PC-3 (cell line): ENCODE measurements at regions not wholly inside any gene's neighbourhood (a gene's known extent, or its start where the extent isn't known, plus 50 kb on each side); places are given as distances from the start of the nearest gene placed in this dataset.

ENCODE experiments used
- ATAC-seq: fragments of 200-7000 bp; cut with Tn5 transposase; 2 replicates; pipeline ENCODE4 v1.9.1; 2020; ENCODE audit warnings: mild to moderate bottlenecking, moderate library complexity
- BruUV-seq: library from RNA; stranded (reverse); fragments of 400-500 nt; replicated peaks from 2 replicates; lab custom pipeline; 2021; lab: Mats Ljungman, UMichigan
- CTCF ChIA-PET: fragments of 300-600 bp; sonication (Branson Sonifier 250); formaldehyde crosslinking; loops from one replicate; lab custom pipeline; 2022; ENCODE audit warnings: antibody characterized with exemption; lab: Charles Lee
- POLR2A ChIA-PET: fragments of 300-600 bp; sonication (Branson Sonifier 250); formaldehyde crosslinking; loops from one replicate; lab custom pipeline; 2022; ENCODE audit warnings: antibody characterized with exemption; ENCODE audit not compliant: unreplicated experiment; lab: Charles Lee
- DNase-seq: peaks from one replicate; pipeline ENCODE4 v3.0.0-alpha.2; 2015
- H2AFZ ChIP-seq: fragments of 300-600 bp; sonication (generic); 2 replicates; pipeline ENCODE4 v1.6.0; 2016; ENCODE audit warnings: antibody characterized with exemption, low read length
- H3F3A ChIP-seq: fragments of 300-600 bp; sonication (generic); one replicate; pipeline ENCODE4 v1.6.0; 2017; ENCODE audit warnings: antibody characterized with exemption, low read length, control low read depth, mild to moderate bottlenecking; ENCODE audit not compliant: unreplicated experiment
- H3K27ac ChIP-seq: fragments of 300-600 bp; sonication (generic); 2 replicates; pipeline ENCODE4 v1.5.1; 2016; ENCODE audit warnings: mild to moderate bottlenecking, low read length
- H3K27me3 ChIP-seq: fragments of 300-600 bp; sonication (generic); 2 replicates; pipeline ENCODE4 v1.6.1; 2016; ENCODE audit warnings: low read length, mixed read lengths
- H3K36me3 ChIP-seq: fragments of 300-600 bp; sonication (generic); 2 replicates; pipeline ENCODE4 v1.6.1; 2016; ENCODE audit warnings: low read depth, mixed run types, low read length, mixed read lengths
- H3K4me1 ChIP-seq: fragments of 300-600 bp; sonication (generic); 2 replicates; pipeline ENCODE4 v1.5.1; 2016; ENCODE audit warnings: low read length; ENCODE audit not compliant: insufficient read depth
- H3K4me2 ChIP-seq: fragments of 300-600 bp; sonication (generic); 2 replicates; pipeline ENCODE4 v1.6.0; 2016; ENCODE audit warnings: low read length
- H3K4me3 ChIP-seq: fragments of 300-600 bp; sonication (generic); 2 replicates; pipeline ENCODE4 v1.5.1; 2016; ENCODE audit warnings: mild to moderate bottlenecking, low read length, mixed read lengths
- H3K79me2 ChIP-seq: fragments of 300-600 bp; sonication (generic); 2 replicates; pipeline ENCODE4 v1.6.1; 2017; ENCODE audit warnings: low read length, mixed read lengths
- H3K9ac ChIP-seq: fragments of 300-600 bp; sonication (generic); 2 replicates; pipeline ENCODE4 v1.6.0; 2016; ENCODE audit warnings: mild to moderate bottlenecking, low read length
- H3K9me2 ChIP-seq: fragments of 300-600 bp; sonication (generic); replicated peaks from 2 replicates; pipeline ENCODE4 v1.6.1; 2016; ENCODE audit warnings: mixed run types, low read length, mixed read lengths
- H3K9me3 ChIP-seq: fragments of 300-600 bp; sonication (generic); 2 replicates; pipeline ENCODE4 v1.6.1; 2016; ENCODE audit warnings: low read length, mixed read lengths
- H4K20me1 ChIP-seq: fragments of 300-600 bp; sonication (generic); 2 replicates; pipeline ENCODE4 v1.6.1; 2016; ENCODE audit warnings: low read length, mixed read lengths
- CTCF ChIP-seq: fragments of 300-600 bp; sonication (generic); conservative IDR thresholded peaks from 2 replicates; pipeline ENCODE4 v1.5.1; 2017; ENCODE audit warnings: antibody characterized with exemption, low read depth, mild to moderate bottlenecking, low read length
- EZH2 ChIP-seq: fragments of 300-600 bp; sonication (generic); IDR thresholded peaks from one replicate; pipeline ENCODE4 v1.6.1; 2017; ENCODE audit warnings: antibody characterized with exemption, mild to moderate bottlenecking, low read length; ENCODE audit not compliant: unreplicated experiment
- EZH2phosphoT487 ChIP-seq: fragments of 300-600 bp; sonication (generic); IDR thresholded peaks from 2 replicates; pipeline ENCODE4 v1.6.1; 2018; ENCODE audit warnings: mild to moderate bottlenecking, antibody characterized with exemption, low read length, borderline replicate concordance
- intact Hi-C: fragments of 100-400 bp; cut with micrococcal nuclease; formaldehyde crosslinking; loops from 2 replicates; pipeline ENCODE4 v1.9.0; 2023

DNA sequence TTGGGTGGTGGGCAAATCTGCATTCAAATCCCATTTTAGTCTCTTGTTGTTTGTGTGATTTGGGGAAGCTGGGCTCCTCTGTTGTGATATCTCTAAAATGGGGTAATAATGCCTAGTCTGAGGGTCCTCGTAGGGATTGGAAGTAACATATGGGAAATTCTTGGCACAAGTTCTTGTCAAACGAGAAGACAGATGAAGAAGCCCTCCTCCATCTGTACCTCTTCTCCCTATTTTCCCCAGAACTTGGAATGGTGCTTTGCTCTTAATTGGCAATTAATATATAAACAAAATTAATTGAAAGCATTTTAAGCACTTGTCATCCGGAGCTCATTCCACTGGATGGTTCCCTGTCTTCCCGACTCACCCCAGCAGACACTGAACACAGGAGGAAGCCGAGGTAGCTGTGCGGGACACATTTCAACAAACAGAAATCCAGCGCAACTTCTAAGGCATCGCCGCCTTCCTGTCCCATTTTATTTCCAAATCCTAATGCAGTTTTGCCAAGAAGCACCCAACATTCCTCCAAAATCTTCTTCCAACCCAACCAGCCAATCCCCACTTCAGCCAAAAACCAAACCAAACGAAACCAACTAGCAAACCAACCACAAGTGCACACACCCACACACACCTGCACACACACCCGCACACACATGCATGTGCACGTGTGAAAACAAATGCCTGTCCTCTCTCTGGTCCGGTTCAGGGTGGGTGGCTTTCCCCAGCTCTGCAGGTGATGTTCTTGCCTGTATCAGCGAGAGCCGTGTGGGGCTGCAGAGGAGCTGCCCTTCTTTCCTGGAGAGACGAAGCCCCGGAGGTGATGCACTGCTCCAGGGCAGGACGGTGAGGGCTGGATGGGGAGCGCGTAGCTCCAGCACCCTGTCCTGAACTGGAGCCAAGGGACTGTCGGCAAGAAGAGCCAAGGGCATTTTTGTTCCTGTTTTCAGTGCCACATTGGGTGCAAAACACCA is 100.8 kb upstream of the B3GAT1 start:
- Histone ChIP-seq H2AFZ (no peak overlapping the region), H4K20me1 (no peaks in the 10 kb centered on the region), H3K27ac (no peak overlapping the region), H3F3A (no peaks in the 10 kb centered on the region), H3K9me2 (no peaks in the 10 kb centered on the region), H3K27me3 (peaks cover 78% of the 10 kb centered on the region), H3K9me3 (no peaks in the 10 kb centered on the region), H3K36me3 (no peaks in the 10 kb centered on the region), H3K79me2 (no peaks in the 10 kb centered on the region), H3K4me1 (no peaks in the 10 kb centered on the region), H3K9ac (no peak overlapping the region), H3K4me3 (no peak overlapping the region), H3K4me2 (no peak overlapping the region)
- BruUV-seq, result no TSS peak
- no peak for ATAC-seq
- intact Hi-C loops, result no loop called here
- DNase-seq, result no peak
- ChIA-PET POLR2A (no interaction called here), CTCF (no interaction called here)
- TF ChIP-seq CTCF (no peak), EZH2 (no peak), EZH2phosphoT487 (no peak)

DNA sequence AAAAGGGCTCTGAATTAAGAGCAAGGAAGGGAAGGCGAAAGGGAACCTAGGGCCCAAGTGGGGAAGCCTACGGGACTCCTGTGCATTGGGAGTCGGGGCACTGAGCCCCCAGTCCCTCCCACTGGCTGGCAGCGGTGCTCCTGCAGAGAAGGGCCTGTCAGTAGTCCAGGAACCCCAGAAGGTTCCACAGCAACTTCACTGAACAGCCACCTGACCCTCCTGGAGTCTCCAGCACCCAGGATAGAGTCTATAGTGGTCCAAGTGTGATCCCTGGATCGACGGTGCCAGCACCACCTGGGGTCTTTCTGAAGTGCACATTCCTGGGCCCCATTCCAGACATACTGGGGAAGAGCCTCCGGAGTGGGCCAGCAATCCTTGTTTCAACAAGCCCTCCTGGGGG is 100.0 kb upstream of the B3GAT1 start:
- TF ChIP-seq EZH2, result no peak
- TF ChIP-seq CTCF, result no peak
- TF ChIP-seq EZH2phosphoT487, result no peak
- Histone ChIP-seq H3K9me2 (no peaks in the 10 kb centered on the region), H3K4me2 (no peak overlapping the region), H3K9ac (no peak overlapping the region), H3K4me1 (no peaks in the 10 kb centered on the region), H2AFZ (no peak overlapping the region), H3K79me2 (no peaks in the 10 kb centered on the region), H3K9me3 (0 out of 2 replicates have a peak, but pooled peaks cover 3% of the 10 kb centered on the region), H3K4me3 (no peak overlapping the region), H3K27me3 (peaks cover 70% of the 10 kb centered on the region), H4K20me1 (no peaks in the 10 kb centered on the region), H3K36me3 (no peaks in the 10 kb centered on the region), H3F3A (no peaks in the 10 kb centered on the region), H3K27ac (no peak overlapping the region)
- no peak for DNase-seq
- intact Hi-C loops, result no loop called here
- BruUV-seq, result no TSS peak
- CTCF ChIA-PET, result no interaction called here
- POLR2A ChIA-PET, result no interaction called here
- no peak for ATAC-seq

- Histone ChIP-seq H3K4me3 (no peak overlapping the region), H2AFZ (no peak overlapping the region), H3K79me2 (no peaks in the 10 kb centered on the region), H3K27ac (no peak overlapping the region), H3K9me3 (0 out of 2 replicates have a peak, but pooled peaks cover 9% of the 10 kb centered on the region), H3K27me3 (peaks cover 62% of the 10 kb centered on the region), H3K36me3 (no peaks in the 10 kb centered on the region), H3K9ac (no peak overlapping the region), H3K4me2 (no peak overlapping the region), H3K9me2 (no peaks in the 10 kb centered on the region), H3F3A (no peaks in the 10 kb centered on the region), H3K4me1 (no peaks in the 10 kb centered on the region), H4K20me1 (no peaks in the 10 kb centered on the region)
- no TSS peak for BruUV-seq
- intact Hi-C loops, result no loop called here
- TF ChIP-seq EZH2 (no peak), CTCF (no peak), EZH2phosphoT487 (no peak)
- DNase-seq (no peak), ATAC-seq (no peak)
- ChIA-PET POLR2A (no interaction called here), CTCF (no interaction called here)
Observed at GRCh38 chr11:134511255-134511654, 99.2 kb upstream of the B3GAT1 start.
